Activated CD4-positive, alpha-beta memory T cell treated with anti-CD3 and anti-CD28 coated beads for 36 hours (primary cell): ENCODE measurements at regions not wholly inside any gene's neighbourhood (a gene's known extent, or its start where the extent isn't known, plus 50 kb on each side); places are given as distances from the start of the nearest gene placed in this dataset.

ENCODE experiments used
- CTCF ChIA-PET: fragments of 350-600 bp; sonication (Branson Sonifier 250); formaldehyde crosslinking; loops from one replicate; lab custom pipeline; 2021; ENCODE audit warnings: antibody characterized with exemption, inconsistent platforms; lab: Charles Lee
- POLR2A ChIA-PET: fragments of 350-600 bp; sonication (Branson Sonifier 250); formaldehyde crosslinking; loops from one replicate; lab custom pipeline; 2021; ENCODE audit warnings: antibody characterized with exemption; lab: Charles Lee
- DNase-seq: peaks from one replicate; pipeline ENCODE4 v3.0.0-alpha.2; 2020
- H3K27ac Mint-ChIP-seq: one replicate; pipeline ENCODE4 v1.8.0; 2021; ENCODE audit warnings: mixed read lengths
- H3K27me3 Mint-ChIP-seq: one replicate; pipeline ENCODE4 v1.8.0; 2021; ENCODE audit warnings: mixed read lengths
- H3K36me3 Mint-ChIP-seq: one replicate; pipeline ENCODE4 v1.8.0; 2021; ENCODE audit warnings: mixed read lengths
- H3K4me1 Mint-ChIP-seq: one replicate; pipeline ENCODE4 v1.8.0; 2021; ENCODE audit warnings: low read depth, mixed read lengths
- H3K4me3 Mint-ChIP-seq: one replicate; pipeline ENCODE4 v1.8.0; 2021; ENCODE audit warnings: mild to moderate bottlenecking, mixed read lengths
- H3K9me3 Mint-ChIP-seq: one replicate; pipeline ENCODE4 v1.8.0; 2021; ENCODE audit warnings: mixed read lengths
- intact Hi-C: fragments of 100-400 bp; cut with micrococcal nuclease; formaldehyde crosslinking; loops from one replicate; pipeline ENCODE4 v1.15.1; 2023

- POLR2A ChIA-PET, result no interaction called here
- intact Hi-C loops, result no loop called here
- no peak for DNase-seq
- Mint-ChIP-seq H3K4me1 (no peaks in the 10 kb centered on the region), H3K4me3 (no peak overlapping the region), H3K27ac (no peak overlapping the region), H3K9me3 (no peaks in the 10 kb centered on the region), H3K36me3 (no peaks in the 10 kb centered on the region), H3K27me3 (peaks cover 2% of the 10 kb centered on the region)
- CTCF ChIA-PET, result no interaction called here
Observed at GRCh38 chr10:131750973-131751826, 149.6 kb upstream of the PPP2R2D start.

- H3K4me3 Mint-ChIP-seq, result no peak overlapping the region
- H3K36me3 Mint-ChIP-seq, result no peaks in the 10 kb centered on the region
- H3K9me3 Mint-ChIP-seq, result no peaks in the 10 kb centered on the region
- peaks cover 2% of the 10 kb centered on the region for H3K27me3 Mint-ChIP-seq
- ChIA-PET CTCF (no interaction called here), POLR2A (no interaction called here)
- H3K27ac Mint-ChIP-seq, result no peak overlapping the region
- DNase-seq, result no peak
- no peaks in the 10 kb centered on the region for H3K4me1 Mint-ChIP-seq
- intact Hi-C loops, result no loop called here
Observed at GRCh38 chr10:131751827-131752775, 148.7 kb upstream of the PPP2R2D start.

- Mint-ChIP-seq H3K36me3 (no peaks in the 10 kb centered on the region), H3K4me1 (no peaks in the 10 kb centered on the region), H3K9me3 (no peaks in the 10 kb centered on the region), H3K4me3 (no peak overlapping the region), H3K27ac (no peak overlapping the region), H3K27me3 (peaks cover 4% of the 10 kb centered on the region)
- POLR2A ChIA-PET, result no interaction called here
- intact Hi-C loops, result no loop called here
- CTCF ChIA-PET, result no interaction called here
- no peak for DNase-seq
Observed at GRCh38 chr10:131753336-131753735, 147.5 kb upstream of the PPP2R2D start.

GRCh38 chr10:131755200-131755599, 145.6 kb upstream of the PPP2R2D start:
- POLR2A ChIA-PET, result no interaction called here
- H3K4me3 Mint-ChIP-seq, result no peak overlapping the region
- CTCF ChIA-PET, result no interaction called here
- H3K36me3 Mint-ChIP-seq, result no peaks in the 10 kb centered on the region
- H3K27me3 Mint-ChIP-seq, result peaks cover 2% of the 10 kb centered on the region
- DNase-seq, result no peak
- intact Hi-C loops, result no loop called here
- no peak overlapping the region for H3K27ac Mint-ChIP-seq
- no peaks in the 10 kb centered on the region for H3K4me1 Mint-ChIP-seq
- no peaks in the 10 kb centered on the region for H3K9me3 Mint-ChIP-seq

GRCh38 chr10:131757285-131758058, 143.3 kb upstream of the PPP2R2D start:
- Mint-ChIP-seq H3K4me3 (no peak overlapping the region), H3K4me1 (peaks cover 3% of the 10 kb centered on the region), H3K27me3 (peaks cover 8% of the 10 kb centered on the region), H3K36me3 (no peaks in the 10 kb centered on the region), H3K9me3 (no peaks in the 10 kb centered on the region), H3K27ac (no peak overlapping the region)
- intact Hi-C loops, result no loop called here
- DNase-seq, result no peak
- POLR2A ChIA-PET, result no interaction called here
- CTCF ChIA-PET, result no interaction called here

GRCh38 chr10:131758062-131758938, 142.5 kb upstream of the PPP2R2D start:
- intact Hi-C loops, result no loop called here
- CTCF ChIA-PET, result no interaction called here
- Mint-ChIP-seq H3K9me3 (no peaks in the 10 kb centered on the region), H3K36me3 (no peaks in the 10 kb centered on the region), H3K4me1 (peaks cover 3% of the 10 kb centered on the region), H3K4me3 (no peak overlapping the region), H3K27ac (no peak overlapping the region), H3K27me3 (peaks cover 8% of the 10 kb centered on the region)
- POLR2A ChIA-PET, result no interaction called here
- DNase-seq, result no peak

GRCh38 chr10:131758939-131759301, 141.9 kb upstream of the PPP2R2D start:
- H3K36me3 Mint-ChIP-seq, result no peaks in the 10 kb centered on the region
- CTCF ChIA-PET, result no interaction called here
- H3K4me3 Mint-ChIP-seq, result no peak overlapping the region
- peaks cover 3% of the 10 kb centered on the region for H3K4me1 Mint-ChIP-seq
- POLR2A ChIA-PET, result no interaction called here
- intact Hi-C loops, result no loop called here
- peaks cover 8% of the 10 kb centered on the region for H3K27me3 Mint-ChIP-seq
- DNase-seq, result no peak
- no peaks in the 10 kb centered on the region for H3K9me3 Mint-ChIP-seq
- no peak overlapping the region for H3K27ac Mint-ChIP-seq

GRCh38 chr10:131759347-131759746, 141.5 kb upstream of the PPP2R2D start:
- intact Hi-C loops, result no loop called here
- H3K27me3 Mint-ChIP-seq, result peaks cover 8% of the 10 kb centered on the region
- CTCF ChIA-PET, result no interaction called here
- POLR2A ChIA-PET, result no interaction called here
- DNase-seq, result no peak
- H3K27ac Mint-ChIP-seq, result no peak overlapping the region
- H3K9me3 Mint-ChIP-seq, result no peaks in the 10 kb centered on the region
- H3K4me1 Mint-ChIP-seq, result peaks cover 3% of the 10 kb centered on the region
- no peaks in the 10 kb centered on the region for H3K36me3 Mint-ChIP-seq
- H3K4me3 Mint-ChIP-seq, result no peak overlapping the region

- Mint-ChIP-seq H3K4me3 (no peak overlapping the region), H3K27me3 (peaks cover 8% of the 10 kb centered on the region), H3K27ac (no peak overlapping the region), H3K36me3 (no peaks in the 10 kb centered on the region), H3K4me1 (peaks cover 3% of the 10 kb centered on the region), H3K9me3 (no peaks in the 10 kb centered on the region)
- CTCF ChIA-PET, result no interaction called here
- DNase-seq, result no peak
- intact Hi-C loops, result no loop called here
- POLR2A ChIA-PET, result no interaction called here
Observed at GRCh38 chr10:131760416-131761166, 140.2 kb upstream of the PPP2R2D start.

GRCh38 chr10:131762789-131763696, 137.8 kb upstream of the PPP2R2D start:
- Mint-ChIP-seq H3K27me3 (peaks cover 8% of the 10 kb centered on the region), H3K4me1 (peaks cover 3% of the 10 kb centered on the region), H3K36me3 (no peaks in the 10 kb centered on the region), H3K4me3 (no peak overlapping the region), H3K9me3 (no peaks in the 10 kb centered on the region), H3K27ac (no peak overlapping the region)
- intact Hi-C loops, result no loop called here
- DNase-seq, result no peak
- ChIA-PET POLR2A (no interaction called here), CTCF (no interaction called here)
